GM19328 (cell line): ENCODE measurements at regions not wholly inside any gene's neighbourhood (a gene's known extent, or its start where the extent isn't known, plus 50 kb on each side); places are given as distances from the start of the nearest gene placed in this dataset.

Source experiments
- ATAC-seq: cut with Tn5 transposase; IDR thresholded peaks from one replicate; pipeline ENCODE4 v1.9.1; 2021; ENCODE audit warnings: mild to moderate bottlenecking, moderate library complexity; ENCODE audit not compliant: unreplicated experiment

GRCh38 chr14:50036637-50037036 lies 79.7 kb downstream of the VCPKMT start:
- ATAC-seq: no peak

GRCh38 chr14:50037240-50037639 lies 79.1 kb downstream of the VCPKMT start:
- ATAC-seq: no peak

GRCh38 chr14:50037852-50038251 lies 78.5 kb downstream of the VCPKMT start:
- ATAC-seq: no peak

GRCh38 chr14:50038398-50039119 lies 77.8 kb downstream of the VCPKMT start:
- peak; percentile 75 for ATAC-seq

GRCh38 chr14:50039120-50039517 lies 77.3 kb downstream of the VCPKMT start:
- ATAC-seq: no peak

- ATAC-seq: no peak
Measured at GRCh38 chr14:50039734-50040400, 76.5 kb downstream of the VCPKMT start.

- no peak for ATAC-seq
Measured at GRCh38 chr14:50040401-50040775, 76.0 kb downstream of the VCPKMT start.

- no peak for ATAC-seq
Measured at GRCh38 chr14:50040895-50041465, 75.4 kb downstream of the VCPKMT start.

- no peak for ATAC-seq
Measured at GRCh38 chr14:50041980-50042379, 74.4 kb downstream of the VCPKMT start.

- ATAC-seq: no peak
Measured at GRCh38 chr14:50044042-50044651, 72.2 kb downstream of the VCPKMT start.

GRCh38 chr14:50045039-50045711 lies 71.2 kb downstream of the VCPKMT start:
- ATAC-seq: no peak

- no peak for ATAC-seq
Measured at GRCh38 chr14:50045837-50046236, 70.5 kb downstream of the VCPKMT start.

GRCh38 chr14:50047274-50047676 lies 69.1 kb downstream of the VCPKMT start:
- ATAC-seq: peak; percentile 51

- ATAC-seq: no peak
Measured at GRCh38 chr14:50049093-50049492, 67.3 kb downstream of the VCPKMT start.

GRCh38 chr14:50049703-50050570 lies 66.4 kb downstream of the VCPKMT start:
- ATAC-seq: no peak

- no peak for ATAC-seq
Measured at GRCh38 chr14:50051106-50051505, 65.3 kb downstream of the VCPKMT start.

- no peak for ATAC-seq
Measured at GRCh38 chr14:50051706-50052105, 64.7 kb downstream of the VCPKMT start.

- ATAC-seq: no peak
Measured at GRCh38 chr14:50052517-50052916, 63.9 kb downstream of the VCPKMT start.

GRCh38 chr14:50053935-50054334 lies 62.4 kb downstream of the VCPKMT start:
- ATAC-seq: no peak

GRCh38 chr14:50055461-50056228 lies 60.7 kb downstream of the VCPKMT start:
- no peak for ATAC-seq
